ENCODE measurements at regions not wholly inside any gene's neighbourhood (a gene's known extent, or its start where the extent isn't known, plus 50 kb on each side); places are given as distances from the start of the nearest gene placed in this dataset.

- TF ChIP-seq EZH2 (IDR thresholded peaks at IDR 0.05; ENCODE audit: borderline replicate concordance, low read depth, low read length, severe bottlenecking) (no peak), CTCF (IDR thresholded peaks at IDR 0.05; ENCODE audit: borderline replicate concordance, extremely low read depth, low read length, poor library complexity, severe bottlenecking) (no peak)
Measured at GRCh38 chr2:234683950-234684349, 187.1 kb upstream of the ARL4C start.

All from DND-41 (cell line).